ENCODE measurements at regions not wholly inside any gene's neighbourhood (a gene's known extent, or its start where the extent isn't known, plus 50 kb on each side); places are given as distances from the start of the nearest gene placed in this dataset.
"Not testable (repeated sequence)": the region's sequence is repeated elsewhere in the genome, so short reads cannot be mapped to it uniquely, and the experiment has no call there.

GRCh38 chr10:2575460-2575859 lies 491.9 kb upstream of the PFKP start:
- intact Hi-C loops (cut with micrococcal nuclease) = no loop called here

GRCh38 chr10:2572611-2573010 lies 494.7 kb upstream of the PFKP start:
- intact Hi-C loops (cut with micrococcal nuclease) = no loop called here

GRCh38 chr10:2556883-2557282 lies 510.5 kb upstream of the PFKP start:
- intact Hi-C loops (cut with micrococcal nuclease) = no loop called here

- intact Hi-C loops (cut with micrococcal nuclease) = no loop called here
Observed at GRCh38 chr10:2548071-2548470, 519.3 kb upstream of the PFKP start.

- intact Hi-C loops (cut with micrococcal nuclease) = no loop called here
Observed at GRCh38 chr10:2547606-2548005, 519.7 kb upstream of the PFKP start.

- intact Hi-C loops (cut with micrococcal nuclease) = not testable (repeated sequence)
Observed at GRCh38 chr10:2546894-2547293, 520.5 kb upstream of the PFKP start.

GRCh38 chr10:2543974-2544373 lies 523.4 kb upstream of the PFKP start:
- intact Hi-C loops (cut with micrococcal nuclease) = no loop called here

- intact Hi-C loops (cut with micrococcal nuclease) = no loop called here
Observed at GRCh38 chr10:2543142-2543886, 524.0 kb upstream of the PFKP start.

- intact Hi-C loops (cut with micrococcal nuclease) = no loop called here
Observed at GRCh38 chr10:2541176-2541575, 526.2 kb upstream of the PFKP start.

- intact Hi-C loops (cut with micrococcal nuclease) = no loop called here
Observed at GRCh38 chr10:2529945-2530344, 537.4 kb upstream of the PFKP start.

GRCh38 chr10:2525781-2526180 lies 541.6 kb upstream of the PFKP start:
- intact Hi-C loops (cut with micrococcal nuclease) = no loop called here

- intact Hi-C loops (cut with micrococcal nuclease) = no loop called here
Observed at GRCh38 chr10:2519139-2519538, 548.2 kb upstream of the PFKP start.

GRCh38 chr10:2509081-2509531 lies 558.2 kb upstream of the PFKP start:
- intact Hi-C loops (cut with micrococcal nuclease) = no loop called here

- intact Hi-C loops (cut with micrococcal nuclease) = not testable (repeated sequence)
Observed at GRCh38 chr10:2501366-2501940, 565.9 kb upstream of the PFKP start.

- intact Hi-C loops (cut with micrococcal nuclease) = no loop called here
Observed at GRCh38 chr10:2494399-2494798, 572.9 kb upstream of the PFKP start.

- intact Hi-C loops (cut with micrococcal nuclease) = no loop called here
Observed at GRCh38 chr10:2488446-2489005, 578.8 kb upstream of the PFKP start.

- intact Hi-C loops (cut with micrococcal nuclease) = no loop called here
Observed at GRCh38 chr10:2487921-2488320, 579.4 kb upstream of the PFKP start.

- intact Hi-C loops (cut with micrococcal nuclease) = no loop called here
Observed at GRCh38 chr10:2478656-2479055, 588.7 kb upstream of the PFKP start.

- intact Hi-C loops (cut with micrococcal nuclease) = no loop called here
Observed at GRCh38 chr10:2476812-2477553, 590.4 kb upstream of the PFKP start.

GRCh38 chr10:2476218-2476811 lies 591.0 kb upstream of the PFKP start:
- intact Hi-C loops (cut with micrococcal nuclease) = no loop called here

GRCh38 chr10:2475711-2476217 lies 591.6 kb upstream of the PFKP start:
- intact Hi-C loops (cut with micrococcal nuclease) = no loop called here

GRCh38 chr10:2471811-2472210 lies 595.5 kb upstream of the PFKP start:
- intact Hi-C loops (cut with micrococcal nuclease) = no loop called here

Measured in T-helper 2 cell treated with Interferon-gamma antibody and Interleukin-4, amounts not matched to agents 100 ng/mL and 5 ng/mL, for 36 hours (primary cell).